RPMI8226 (cell line): ENCODE measurements at regions not wholly inside any gene's neighbourhood (a gene's known extent, or its start where the extent isn't known, plus 50 kb on each side); places are given as distances from the start of the nearest gene placed in this dataset.

Experiments
- DNase-seq: peaks from one replicate; pipeline ENCODE4 v3.0.0-alpha.2; 2015

- no peak for DNase-seq
These were observed 566.8 kb upstream of the KIRREL3 start for GRCh38 chr11:127567237-127567932.

- peak; percentile 21 for DNase-seq
These were observed 564.2 kb upstream of the KIRREL3 start for GRCh38 chr11:127564810-127565209.

- DNase-seq: no peak
These were observed 559.4 kb upstream of the KIRREL3 start for GRCh38 chr11:127559978-127560377.

GRCh38 chr11:127552446-127552845, 551.9 kb upstream of the KIRREL3 start:
- DNase-seq: no peak

- no peak for DNase-seq
These were observed 530.6 kb upstream of the KIRREL3 start for GRCh38 chr11:127531167-127531566.

GRCh38 chr11:127528297-127528696, 527.7 kb upstream of the KIRREL3 start:
- DNase-seq: no peak

- no peak for DNase-seq
These were observed 524.0 kb upstream of the KIRREL3 start for GRCh38 chr11:127524618-127525017.

GRCh38 chr11:127521413-127521812, 520.8 kb upstream of the KIRREL3 start:
- DNase-seq: no peak

GRCh38 chr11:127507851-127508250, 507.3 kb upstream of the KIRREL3 start:
- no peak for DNase-seq

- DNase-seq: no peak
These were observed 506.1 kb upstream of the KIRREL3 start for GRCh38 chr11:127506647-127507046.

GRCh38 chr11:127506126-127506525, 505.6 kb upstream of the KIRREL3 start:
- no peak for DNase-seq

- DNase-seq: no peak
These were observed 495.6 kb upstream of the KIRREL3 start for GRCh38 chr11:127496165-127496564.

- peak; percentile 22 for DNase-seq
These were observed 492.9 kb upstream of the KIRREL3 start for GRCh38 chr11:127493330-127494022.

GRCh38 chr11:127492029-127492428, 491.5 kb upstream of the KIRREL3 start:
- DNase-seq: no peak

- DNase-seq: no peak
These were observed 491.0 kb upstream of the KIRREL3 start for GRCh38 chr11:127491589-127491988.

- DNase-seq: no peak
These were observed 490.3 kb upstream of the KIRREL3 start for GRCh38 chr11:127490896-127491295.

GRCh38 chr11:127485541-127485940, 485.0 kb upstream of the KIRREL3 start:
- DNase-seq: no peak

- DNase-seq: no peak
These were observed 480.8 kb upstream of the KIRREL3 start for GRCh38 chr11:127481391-127481790.

GRCh38 chr11:127478826-127479225, 478.3 kb upstream of the KIRREL3 start:
- DNase-seq: no peak

- no peak for DNase-seq
These were observed 474.2 kb upstream of the KIRREL3 start for GRCh38 chr11:127474766-127475165.

GRCh38 chr11:127472505-127472904, 471.9 kb upstream of the KIRREL3 start:
- no peak for DNase-seq

GRCh38 chr11:127471662-127472061, 471.1 kb upstream of the KIRREL3 start:
- DNase-seq: no peak

- peak; percentile 10 for DNase-seq
These were observed 469.8 kb upstream of the KIRREL3 start for GRCh38 chr11:127470306-127470884.

GRCh38 chr11:127464325-127464724, 463.8 kb upstream of the KIRREL3 start:
- no peak for DNase-seq

- DNase-seq: no peak
These were observed 461.4 kb upstream of the KIRREL3 start for GRCh38 chr11:127462065-127462344.
